Activated T-cell treated with anti-CD3 and anti-CD28 coated beads for 4 hours (primary cell): ENCODE measurements at regions not wholly inside any gene's neighbourhood (a gene's known extent, or its start where the extent isn't known, plus 50 kb on each side); places are given as distances from the start of the nearest gene placed in this dataset.

ENCODE experiments used
- DNase-seq: peaks from one replicate; pipeline ENCODE4 v3.0.0-alpha.2; 2020

- DNase-seq, result no peak
Measured at GRCh38 chr2:217070611-217071010, 210.7 kb upstream of the TNP1 start.

- DNase-seq, result no peak
Measured at GRCh38 chr2:217070043-217070430, 210.2 kb upstream of the TNP1 start.

GRCh38 chr2:217069263-217070042, 209.6 kb upstream of the TNP1 start:
- no peak for DNase-seq

- no peak for DNase-seq
Measured at GRCh38 chr2:217068677-217069250, 208.9 kb upstream of the TNP1 start.

GRCh38 chr2:217067787-217068186, 207.9 kb upstream of the TNP1 start:
- DNase-seq, result no peak

GRCh38 chr2:217066510-217067270, 206.8 kb upstream of the TNP1 start:
- DNase-seq, result no peak

GRCh38 chr2:217065695-217066405, 206.0 kb upstream of the TNP1 start:
- no peak for DNase-seq

GRCh38 chr2:217065012-217065290, 205.1 kb upstream of the TNP1 start:
- DNase-seq, result no peak

- no peak for DNase-seq
Measured at GRCh38 chr2:217064234-217065011, 204.6 kb upstream of the TNP1 start.

- DNase-seq, result no peak
Measured at GRCh38 chr2:217063238-217063755, 203.4 kb upstream of the TNP1 start.

- DNase-seq, result no peak
Measured at GRCh38 chr2:217062768-217063167, 202.9 kb upstream of the TNP1 start.

- DNase-seq, result no peak
Measured at GRCh38 chr2:217061916-217062505, 202.1 kb upstream of the TNP1 start.

- no peak for DNase-seq
Measured at GRCh38 chr2:217060951-217061547, 201.2 kb upstream of the TNP1 start.

- DNase-seq, result no peak
Measured at GRCh38 chr2:217060516-217060915, 200.7 kb upstream of the TNP1 start.

- no peak for DNase-seq
Measured at GRCh38 chr2:217058791-217059755, 199.2 kb upstream of the TNP1 start.

GRCh38 chr2:217057773-217058172, 197.9 kb upstream of the TNP1 start:
- no peak for DNase-seq

GRCh38 chr2:217055624-217056023, 195.8 kb upstream of the TNP1 start:
- DNase-seq, result no peak

GRCh38 chr2:217054791-217055190, 194.9 kb upstream of the TNP1 start:
- no peak for DNase-seq

- no peak for DNase-seq
Measured at GRCh38 chr2:217052856-217053577, 193.2 kb upstream of the TNP1 start.

GRCh38 chr2:217051416-217051815, 191.6 kb upstream of the TNP1 start:
- no peak for DNase-seq
